Adrenal gland (tissue), 9 donors: ENCODE measurements at regions not wholly inside any gene's neighbourhood (a gene's known extent, or its start where the extent isn't known, plus 50 kb on each side); places are given as distances from the start of the nearest gene placed in this dataset.

ENCODE experiments used
- DNase-seq, 7 donors: peaks; one replicate each; pipeline ENCODE4 v3.0.0-alpha.2; 2019 to 2020
- H3K27ac ChIP-seq, 5 donors: fragments of 200-600 bp; sonication (generic) in 4 of 5; 1 replicate in 3 of 5; 2 replicates in 2 of 5; pipeline versions ENCODE4 v1.5.1 to v1.8.0; 2016 to 2020; ENCODE audit warnings: mild to moderate bottlenecking in 1 of 5
- H3K27me3 ChIP-seq: fragments of 200-600 bp; 2 replicates; pipeline ENCODE4 v1.8.0; 2021
- H3K36me3 ChIP-seq, 2 donors: fragments of 200-600 bp; replicated peaks in 1 of 2; 1 replicate in 1 of 2; 2 replicates in 1 of 2; pipeline versions ENCODE4 v1.5.1 to v1.8.0; 2018 to 2022
- H3K4me1 ChIP-seq, 2 donors: fragments of 200-600 bp; replicated peaks in 1 of 2; 1 replicate in 1 of 2; 2 replicates in 1 of 2; pipeline versions ENCODE4 v1.5.1 to v1.8.0; 2018 to 2021
- H3K4me3 ChIP-seq, 4 donors: fragments of 200-600 bp; sonication (generic) in 3 of 4; one replicate each; pipeline ENCODE4 v1.5.1; 2016 to 2018
- H3K9me3 ChIP-seq, 3 donors: fragments of 200-600 bp; sonication (generic) in 1 of 3; replicated peaks in 1 of 3; 1 replicate in 2 of 3; 2 replicates in 1 of 3; pipeline versions ENCODE4 v1.5.1 to v1.8.0; 2016 to 2021
- POLR2A ChIP-seq, 2 donors: fragments of 450-650 bp; IDR thresholded peaks; one replicate each; pipeline ENCODE4 v1.6.1; 2017; ENCODE audit warnings: antibody characterized with exemption in 2 of 2, mild to moderate bottlenecking in 2 of 2, moderate library complexity in 1 of 2
- WGBS, 4 donors: extraction: QIAGEN DNeasy Blood & Tissue Kit in 2 of 4; methylation state at CpG; one replicate each; pipeline versions ENCODE4 v1.1.5 to v1.1.7; 2013 to 2017; 5-methylcytosine and 5-hydroxymethylcytosine counted together
- intact Hi-C, 2 donors: fragments of 100-400 bp; cut with DNase I; formaldehyde crosslinking; loops; one replicate each; pipeline versions ENCODE4 v1.14.1 to v1.15.0; 2022 to 2023
- TF ChIP-seq, protein P1 (sequence below), 6 experiments: fragments of 450-650 bp in 4 of 6; fragments of 200-600 bp in 2 of 6; sonication (generic) in 1 of 6; IDR thresholded peaks; 1 replicate in 5 of 6; 2 replicates in 1 of 6; pipeline versions ENCODE4 v1.5.1 to v1.8.0; 2016 to 2021; ENCODE audit warnings: antibody characterized with exemption in 6 of 6, mild to moderate bottlenecking in 2 of 6, moderate library complexity in 1 of 6
- donor health status: healthy with polysubstance abuse.
- donor health status: Bipolar disorder and iron deficiency.
- donor health status: DM: yes; HTN: yes; CAD: no.
- donor health status: DM: no; HTN: no; CAD: no.
- donor health status: DM: no; HTN: no; CAD: no.

DNA sequence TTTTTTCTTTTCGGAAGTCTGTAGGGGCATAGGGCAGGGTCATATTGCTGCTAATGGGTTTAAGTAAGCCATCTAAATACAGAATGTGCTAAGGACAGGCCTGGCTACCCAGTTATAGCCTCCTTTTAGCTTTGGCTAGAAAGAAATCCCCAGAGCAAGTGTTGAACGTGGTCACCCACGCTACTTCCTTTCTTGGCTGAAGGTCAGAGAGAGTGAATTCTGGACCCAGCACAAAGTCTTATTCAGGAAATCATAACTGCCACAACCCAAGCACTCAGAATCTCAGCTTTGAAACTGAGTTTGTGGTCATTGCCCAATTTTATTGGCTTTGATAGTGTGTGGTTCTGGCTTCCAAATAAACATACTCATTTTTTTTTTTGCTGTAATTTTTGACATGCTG lies 542.1 kb upstream of the ATP2B1 start:
- H3K36me3 ChIP-seq, result no peaks in the 10 kb centered on the region

DNA sequence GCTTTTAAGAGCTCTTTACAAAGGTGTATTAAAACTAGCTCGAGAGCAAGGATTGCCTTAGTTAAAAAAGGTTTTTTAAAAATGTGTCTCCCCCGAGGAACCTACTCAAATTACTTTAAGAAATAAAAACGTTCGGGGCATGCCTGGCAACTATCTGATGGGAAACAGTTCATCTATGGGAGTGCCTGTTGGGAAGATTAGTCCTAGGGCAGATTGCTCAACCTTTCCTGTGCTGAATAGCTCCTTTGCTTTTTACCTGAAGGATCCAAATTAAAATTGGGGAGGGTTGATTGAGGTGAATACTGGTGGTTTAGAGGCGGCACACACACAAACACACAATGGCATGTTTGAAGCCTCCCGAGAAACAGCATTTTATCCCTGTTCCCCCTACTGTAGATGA lies 541.4 kb upstream of the ATP2B1 start:
- H3K4me1 ChIP-seq, result peaks cover 0 to 14% of the 10 kb centered on the region in 2 donors
- no peak overlapping the region for H3K27ac ChIP-seq
- H3K9me3 ChIP-seq, result no peaks in the 10 kb centered on the region
- intact Hi-C loops, result no loop called here
- H3K36me3 ChIP-seq, result no peaks in the 10 kb centered on the region
- DNase-seq, result no peak
- no peak for TF ChIP-seq POLR2A (IDR thresholded peaks at IDR 0.05)
- TF ChIP-seq, protein P1, sequence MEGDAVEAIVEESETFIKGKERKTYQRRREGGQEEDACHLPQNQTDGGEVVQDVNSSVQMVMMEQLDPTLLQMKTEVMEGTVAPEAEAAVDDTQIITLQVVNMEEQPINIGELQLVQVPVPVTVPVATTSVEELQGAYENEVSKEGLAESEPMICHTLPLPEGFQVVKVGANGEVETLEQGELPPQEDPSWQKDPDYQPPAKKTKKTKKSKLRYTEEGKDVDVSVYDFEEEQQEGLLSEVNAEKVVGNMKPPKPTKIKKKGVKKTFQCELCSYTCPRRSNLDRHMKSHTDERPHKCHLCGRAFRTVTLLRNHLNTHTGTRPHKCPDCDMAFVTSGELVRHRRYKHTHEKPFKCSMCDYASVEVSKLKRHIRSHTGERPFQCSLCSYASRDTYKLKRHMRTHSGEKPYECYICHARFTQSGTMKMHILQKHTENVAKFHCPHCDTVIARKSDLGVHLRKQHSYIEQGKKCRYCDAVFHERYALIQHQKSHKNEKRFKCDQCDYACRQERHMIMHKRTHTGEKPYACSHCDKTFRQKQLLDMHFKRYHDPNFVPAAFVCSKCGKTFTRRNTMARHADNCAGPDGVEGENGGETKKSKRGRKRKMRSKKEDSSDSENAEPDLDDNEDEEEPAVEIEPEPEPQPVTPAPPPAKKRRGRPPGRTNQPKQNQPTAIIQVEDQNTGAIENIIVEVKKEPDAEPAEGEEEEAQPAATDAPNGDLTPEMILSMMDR (IDR thresholded peaks at IDR 0.05), result no peak
- H3K4me3 ChIP-seq, result no peak overlapping the region
- no peaks in the 10 kb centered on the region for H3K27me3 ChIP-seq
- WGBS, 4 donors, result 50 to 65% (median 58%) methylated on average over 6 of the region's 6 CpGs

More for the DNA sequence above, 542.1 kb upstream of the ATP2B1 start:
- TF ChIP-seq, protein P1 (IDR thresholded peaks at IDR 0.05), result no peak
- TF ChIP-seq POLR2A (IDR thresholded peaks at IDR 0.05), result no peak
- Histone ChIP-seq H3K9me3 (no peaks in the 10 kb centered on the region), H3K27me3 (no peaks in the 10 kb centered on the region), H3K4me3 (no peak overlapping the region), H3K27ac (no peak overlapping the region), H3K4me1 (peaks cover 0 to 14% of the 10 kb centered on the region in 2 donors)
- intact Hi-C loops, result no loop called here
- 29 to 45% (median 33%) methylated on average over 3 of the region's 3 CpGs for WGBS, 4 donors
- peak in 4 of 7 donors; percentile 9 to 39 (median 17) for DNase-seq

DNA sequence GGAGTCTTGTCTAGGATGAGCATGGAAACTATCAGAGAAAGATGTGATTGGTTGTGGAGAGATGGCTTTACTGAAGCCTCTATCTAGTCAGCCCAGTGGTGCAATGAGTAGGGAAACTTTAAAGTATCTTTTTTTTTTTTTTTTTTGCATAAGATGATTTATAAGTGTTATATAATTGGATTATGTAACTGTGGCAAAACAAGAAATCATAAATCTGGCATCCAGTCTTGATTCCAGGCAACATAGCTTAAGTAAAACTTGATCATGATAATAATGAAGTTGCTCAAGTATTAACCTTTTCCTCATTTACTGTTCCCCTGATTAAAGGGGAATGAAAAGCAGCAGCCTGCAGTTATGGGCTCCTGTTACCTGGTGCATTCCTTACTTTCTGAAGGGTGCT lies 538.0 kb upstream of the ATP2B1 start:
- no peaks in the 10 kb centered on the region for H3K36me3 ChIP-seq
- TF ChIP-seq, protein P1 (IDR thresholded peaks at IDR 0.05), result no peak
- no peak for TF ChIP-seq POLR2A (IDR thresholded peaks at IDR 0.05)
- intact Hi-C loops, result no loop called here
- H3K9me3 ChIP-seq, result no peaks in the 10 kb centered on the region
- no peak for DNase-seq
- H3K27me3 ChIP-seq, result no peaks in the 10 kb centered on the region
- H3K4me1 ChIP-seq, result peaks cover 0 to 8% of the 10 kb centered on the region in 2 donors
- no peak overlapping the region for H3K4me3 ChIP-seq
- no peak overlapping the region for H3K27ac ChIP-seq

DNA sequence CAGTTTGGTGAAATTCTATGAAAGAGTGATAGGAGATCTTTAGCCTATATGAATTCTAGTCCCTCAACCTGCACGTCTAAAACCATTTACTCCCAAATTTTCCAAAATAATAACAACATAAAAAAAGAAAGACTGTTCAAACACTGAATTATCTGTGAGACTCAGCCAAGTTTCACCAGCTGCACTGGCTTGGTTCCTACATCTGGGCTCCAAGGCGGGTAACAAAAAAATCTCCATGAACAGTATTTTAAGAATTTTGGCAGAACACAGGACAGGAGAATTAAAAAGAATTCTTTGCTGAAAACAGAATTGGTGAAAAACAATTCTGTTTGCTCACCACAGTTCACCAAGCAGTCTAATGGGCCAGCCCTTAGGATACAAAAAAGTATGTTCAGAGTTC lies 536.8 kb upstream of the ATP2B1 start:
- intact Hi-C loops, result no loop called here
- no peak for TF ChIP-seq POLR2A (IDR thresholded peaks at IDR 0.05)
- TF ChIP-seq, protein P1 (IDR thresholded peaks at IDR 0.05), result no peak
- 29 to 55% (median 43%) methylated on average over 2 of the region's 2 CpGs for WGBS, 4 donors
- H3K36me3 ChIP-seq, result no peaks in the 10 kb centered on the region
- H3K27me3 ChIP-seq, result no peaks in the 10 kb centered on the region
- H3K9me3 ChIP-seq, result no peaks in the 10 kb centered on the region
- no peak for DNase-seq
- H3K27ac ChIP-seq, result no peak overlapping the region
- H3K4me3 ChIP-seq, result no peak overlapping the region
- peaks cover 0 to 1% of the 10 kb centered on the region in 2 donors for H3K4me1 ChIP-seq
